ENCODE measurements at regions not wholly inside any gene's neighbourhood (a gene's known extent, or its start where the extent isn't known, plus 50 kb on each side); places are given as distances from the start of the nearest gene placed in this dataset.

DNA sequence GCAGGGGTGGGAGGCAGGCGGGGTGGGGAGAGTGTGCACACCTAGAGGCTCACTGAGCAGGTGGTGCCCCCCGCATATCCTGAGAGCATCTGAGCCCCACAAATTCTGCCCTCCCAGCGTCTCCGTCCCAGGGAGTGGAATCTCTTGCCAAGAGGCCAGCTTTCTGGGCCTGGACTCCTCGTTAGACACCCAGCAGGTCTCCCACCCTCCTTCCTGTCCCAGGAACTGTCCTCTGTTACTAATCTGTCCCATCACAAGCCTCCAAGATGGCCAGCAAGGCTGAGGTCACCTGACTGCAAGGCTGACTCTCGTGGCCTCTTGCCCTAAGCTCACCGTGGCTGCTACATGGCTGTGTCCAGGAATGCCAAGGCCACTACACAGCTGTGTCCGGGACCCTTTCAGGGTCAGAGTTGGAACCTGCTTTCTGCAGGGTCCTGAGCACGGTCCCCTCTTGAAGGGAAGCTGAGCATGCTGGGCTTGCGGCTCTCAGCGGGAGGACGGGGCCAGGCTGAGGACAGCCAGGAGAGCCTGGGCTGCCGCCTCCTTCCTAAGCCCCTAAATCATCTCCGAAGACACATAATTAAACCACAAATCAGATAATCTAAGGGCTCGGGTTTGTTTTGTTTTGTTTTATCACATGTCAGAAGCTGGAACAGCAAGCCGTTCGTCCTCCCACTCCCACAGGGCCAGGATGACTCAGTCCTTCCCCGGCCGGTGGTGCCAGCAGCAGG, 1327.3 kb downstream of the TBC1D22A start:
- TF ChIP-seq, protein P1, sequence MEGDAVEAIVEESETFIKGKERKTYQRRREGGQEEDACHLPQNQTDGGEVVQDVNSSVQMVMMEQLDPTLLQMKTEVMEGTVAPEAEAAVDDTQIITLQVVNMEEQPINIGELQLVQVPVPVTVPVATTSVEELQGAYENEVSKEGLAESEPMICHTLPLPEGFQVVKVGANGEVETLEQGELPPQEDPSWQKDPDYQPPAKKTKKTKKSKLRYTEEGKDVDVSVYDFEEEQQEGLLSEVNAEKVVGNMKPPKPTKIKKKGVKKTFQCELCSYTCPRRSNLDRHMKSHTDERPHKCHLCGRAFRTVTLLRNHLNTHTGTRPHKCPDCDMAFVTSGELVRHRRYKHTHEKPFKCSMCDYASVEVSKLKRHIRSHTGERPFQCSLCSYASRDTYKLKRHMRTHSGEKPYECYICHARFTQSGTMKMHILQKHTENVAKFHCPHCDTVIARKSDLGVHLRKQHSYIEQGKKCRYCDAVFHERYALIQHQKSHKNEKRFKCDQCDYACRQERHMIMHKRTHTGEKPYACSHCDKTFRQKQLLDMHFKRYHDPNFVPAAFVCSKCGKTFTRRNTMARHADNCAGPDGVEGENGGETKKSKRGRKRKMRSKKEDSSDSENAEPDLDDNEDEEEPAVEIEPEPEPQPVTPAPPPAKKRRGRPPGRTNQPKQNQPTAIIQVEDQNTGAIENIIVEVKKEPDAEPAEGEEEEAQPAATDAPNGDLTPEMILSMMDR (IDR thresholded peaks at IDR 0.05): no peak
- TF ChIP-seq POLR2A (IDR thresholded peaks at IDR 0.05) (no peak), EP300 (IDR thresholded peaks at IDR 0.05) (no peak)
